Fibroblast of the conjunctiva (primary cell): ENCODE measurements at regions not wholly inside any gene's neighbourhood (a gene's known extent, or its start where the extent isn't known, plus 50 kb on each side); places are given as distances from the start of the nearest gene placed in this dataset.
"Not testable (repeated sequence)": the region's sequence is repeated elsewhere in the genome, so short reads cannot be mapped to it uniquely, and the experiment has no call there.

Experiments used
- DNase-seq: peaks from one replicate; pipeline ENCODE4 v3.0.0-alpha.2; 2010; ENCODE audit warnings: low read depth

DNA sequence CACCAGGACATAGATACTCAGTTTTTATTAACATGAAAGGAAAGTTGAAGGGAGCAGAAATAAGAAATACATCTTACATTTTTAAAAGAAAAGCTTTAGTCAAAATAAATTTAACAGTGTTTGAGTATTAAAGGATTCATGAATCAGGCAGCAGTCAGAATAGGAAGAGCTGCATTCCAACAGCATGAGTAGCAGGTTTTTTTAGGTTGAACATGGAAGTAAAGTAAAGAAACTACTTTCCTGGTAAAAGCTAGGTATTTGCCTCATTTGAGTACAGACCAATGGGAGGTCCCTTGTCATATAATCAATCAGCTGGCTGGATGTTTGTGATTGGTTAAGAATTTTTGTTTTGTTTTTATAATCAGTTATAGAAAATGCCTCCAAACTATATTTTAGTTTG is 645.9 kb upstream of the INTU start:
- DNase-seq: no peak

DNA sequence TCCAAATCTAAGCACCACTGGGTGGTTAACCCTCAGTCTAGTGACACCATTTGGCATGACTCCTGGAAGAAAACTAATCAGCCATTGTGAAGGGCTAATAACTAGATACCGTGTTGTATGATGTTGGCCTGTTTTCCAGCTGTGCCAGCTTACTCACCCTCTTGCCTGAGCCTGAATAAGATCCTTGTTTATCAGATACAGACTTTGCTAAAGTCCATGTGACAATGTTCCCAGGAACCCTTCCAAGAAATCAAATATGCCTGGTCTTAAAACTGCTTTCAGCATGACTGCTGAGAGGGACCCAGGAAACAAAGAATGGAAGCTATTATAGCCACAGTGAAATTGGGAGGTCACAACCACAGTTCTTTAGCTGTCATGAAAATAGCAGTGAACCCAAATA is 640.8 kb upstream of the INTU start:
- no peak for DNase-seq

DNA sequence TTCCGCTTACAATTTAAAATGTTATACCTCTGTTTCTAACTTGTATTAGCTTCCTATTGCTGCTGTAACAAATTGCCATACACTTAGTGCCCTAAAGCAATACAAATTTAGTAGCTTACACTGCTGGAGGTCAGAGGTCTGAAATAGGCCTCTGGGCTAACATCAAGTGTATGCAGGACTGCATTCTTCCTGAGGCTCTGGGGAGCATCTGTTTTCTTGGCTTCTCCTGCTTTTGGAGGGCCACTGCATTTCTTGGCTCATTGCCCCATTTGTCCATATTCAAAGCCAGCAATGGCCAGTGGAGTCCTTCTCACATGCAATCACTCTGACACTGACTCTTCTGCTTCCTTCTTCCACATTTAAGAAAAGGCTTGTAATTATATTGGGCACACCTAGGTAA is 639.8 kb upstream of the INTU start:
- no peak for DNase-seq

DNA sequence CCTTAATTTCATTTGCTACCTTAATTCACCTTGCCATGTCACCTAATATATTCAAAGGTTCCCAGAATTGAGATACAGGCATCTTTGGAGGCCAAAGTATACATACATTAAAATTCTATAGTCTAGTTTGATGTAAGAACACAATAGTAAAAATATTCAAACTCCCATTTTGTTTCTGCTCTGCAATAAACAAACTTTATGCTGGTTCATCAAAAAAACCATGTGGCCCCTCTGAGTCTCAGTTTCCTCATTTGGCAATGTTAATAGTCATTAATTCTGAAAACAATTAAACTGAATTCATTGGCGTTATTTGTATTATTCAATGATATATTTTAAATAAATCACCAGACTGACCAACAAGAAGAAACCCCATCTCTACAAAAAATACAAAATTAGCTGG is 639.4 kb upstream of the INTU start:
- DNase-seq: no peak

DNA sequence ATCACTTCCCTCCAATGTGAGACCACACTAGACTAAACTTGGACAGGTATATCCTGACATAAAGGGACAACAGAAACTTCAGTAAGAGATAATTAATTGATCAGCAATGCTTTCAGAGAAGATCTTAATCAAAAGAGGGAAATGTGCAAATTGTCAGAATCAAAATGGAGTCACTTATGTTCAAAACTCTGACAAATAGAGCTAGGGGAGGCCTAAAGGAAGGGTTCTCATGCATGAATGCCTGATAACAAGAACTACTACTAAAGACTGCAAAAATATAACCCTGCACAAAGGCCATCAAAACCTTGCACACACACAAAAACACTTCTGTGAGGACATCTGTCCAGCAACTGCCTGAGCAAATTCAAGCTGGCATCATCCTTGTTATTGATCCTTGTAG is 637.5 kb upstream of the INTU start:
- no peak for DNase-seq

DNA sequence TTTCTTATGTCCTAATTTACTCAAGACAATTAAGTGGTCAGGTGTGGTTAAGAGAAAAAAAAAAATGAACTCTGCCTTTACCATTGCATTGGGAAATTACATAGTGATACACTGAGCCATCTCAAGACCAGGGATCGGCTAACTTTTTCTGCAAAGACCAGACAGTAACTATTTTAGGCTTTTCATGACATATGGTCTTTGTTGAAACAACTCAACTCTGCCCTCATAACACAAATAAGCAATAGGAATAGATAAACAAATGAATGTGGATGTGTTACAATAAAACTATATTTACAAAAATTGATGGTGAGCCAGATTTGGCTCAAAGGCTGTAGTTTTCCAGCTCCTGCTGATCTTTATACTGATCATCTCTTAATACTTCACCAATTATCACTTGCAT is 632.6 kb upstream of the INTU start:
- no peak for DNase-seq

DNA sequence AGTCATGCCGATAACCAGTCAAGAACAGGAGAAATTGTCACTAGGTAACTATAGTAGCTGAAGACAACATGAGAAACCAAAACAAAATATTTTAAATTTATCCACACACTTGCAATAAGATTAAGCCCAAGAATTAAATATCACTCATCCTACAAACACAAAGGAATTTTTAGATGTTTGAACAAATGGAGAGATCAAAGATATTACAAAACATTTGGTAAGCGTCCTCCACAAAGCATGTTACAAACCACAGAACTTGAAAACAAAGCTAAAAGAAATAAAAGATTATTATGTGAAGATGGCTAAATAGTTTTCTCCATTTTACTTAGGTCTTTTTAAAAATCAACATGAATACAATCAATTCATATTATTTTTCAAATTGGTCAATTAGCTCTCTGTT is 631.9 kb upstream of the INTU start:
- no peak for DNase-seq

DNA sequence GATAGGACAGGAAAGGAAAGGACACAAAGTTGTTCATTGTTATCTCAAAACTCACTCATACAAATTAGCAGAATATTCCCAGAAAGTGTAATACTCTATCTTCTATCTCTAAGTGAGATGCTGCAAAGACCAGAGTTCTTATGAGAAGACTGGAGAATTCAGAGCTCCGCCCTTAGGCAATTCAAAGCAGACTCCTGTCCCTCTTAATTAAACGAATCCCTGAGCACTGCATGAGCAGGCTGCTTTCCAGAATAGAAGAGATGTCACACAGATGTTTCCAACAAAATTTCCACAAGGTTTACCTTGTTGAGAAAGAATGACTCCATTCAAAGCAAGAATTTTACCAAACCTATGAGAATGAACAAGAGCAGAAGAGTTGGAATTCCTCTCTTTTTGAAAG is 630.8 kb upstream of the INTU start:
- DNase-seq: no peak

DNA sequence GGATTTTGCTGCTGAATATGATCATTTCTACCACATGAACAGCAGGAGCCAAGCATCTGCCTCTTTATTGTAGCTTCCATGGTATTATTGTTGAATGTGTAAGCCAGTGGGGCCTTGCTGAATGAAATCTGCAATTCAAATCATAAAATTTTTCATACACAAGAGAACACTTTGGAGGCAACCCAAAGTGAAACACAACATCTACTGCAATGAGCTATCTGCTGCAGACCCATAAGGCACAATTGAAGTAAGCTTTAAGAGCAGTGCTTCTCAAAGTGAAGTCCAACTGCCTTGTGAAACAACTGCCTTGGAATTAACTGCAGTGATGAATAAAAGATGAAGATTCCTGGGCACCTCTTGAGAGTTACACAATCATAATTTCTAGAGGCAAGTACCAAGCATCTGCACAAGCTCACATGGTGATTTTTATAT is 626.3 kb upstream of the INTU start:
- peak; percentile 59 for DNase-seq

DNA sequence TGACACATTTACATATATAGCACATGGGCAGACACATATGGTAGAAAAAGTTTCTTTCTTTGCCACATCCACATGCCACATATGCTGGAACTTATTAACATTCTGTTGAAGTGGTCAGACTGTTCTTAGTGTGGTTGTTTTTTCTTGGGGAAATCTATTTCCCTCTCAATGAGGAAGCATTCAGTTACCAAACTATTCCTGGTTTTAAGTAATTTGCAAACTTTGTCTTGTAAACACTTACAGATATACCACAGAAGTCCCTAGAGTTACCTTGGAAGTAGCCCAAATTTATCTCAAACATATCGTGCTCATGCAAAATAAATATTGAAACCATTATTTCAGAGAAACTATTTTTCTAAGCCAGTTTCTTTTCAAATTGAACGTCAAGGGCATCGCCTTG is 625.5 kb upstream of the INTU start:
- DNase-seq: no peak

DNA sequence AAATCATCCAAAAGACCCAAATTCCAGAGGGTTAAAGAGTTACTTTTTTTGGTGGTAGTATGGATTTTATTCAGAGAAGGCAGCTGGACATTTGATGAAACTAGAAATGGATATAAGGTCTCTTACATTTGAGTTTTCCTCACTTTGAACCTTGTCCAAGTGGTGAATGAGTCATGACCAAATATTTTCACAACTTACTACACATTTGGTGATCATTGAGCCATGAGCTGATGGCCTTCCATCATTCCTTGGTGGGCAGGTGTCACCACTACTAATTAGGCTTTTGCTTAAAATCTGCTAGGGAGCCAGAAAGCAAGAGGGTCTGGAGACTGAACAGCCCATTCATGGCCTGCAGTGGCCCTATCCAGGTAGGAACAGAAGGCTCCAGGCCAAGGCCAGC is 620.2 kb upstream of the INTU start:
- DNase-seq: no peak

DNA sequence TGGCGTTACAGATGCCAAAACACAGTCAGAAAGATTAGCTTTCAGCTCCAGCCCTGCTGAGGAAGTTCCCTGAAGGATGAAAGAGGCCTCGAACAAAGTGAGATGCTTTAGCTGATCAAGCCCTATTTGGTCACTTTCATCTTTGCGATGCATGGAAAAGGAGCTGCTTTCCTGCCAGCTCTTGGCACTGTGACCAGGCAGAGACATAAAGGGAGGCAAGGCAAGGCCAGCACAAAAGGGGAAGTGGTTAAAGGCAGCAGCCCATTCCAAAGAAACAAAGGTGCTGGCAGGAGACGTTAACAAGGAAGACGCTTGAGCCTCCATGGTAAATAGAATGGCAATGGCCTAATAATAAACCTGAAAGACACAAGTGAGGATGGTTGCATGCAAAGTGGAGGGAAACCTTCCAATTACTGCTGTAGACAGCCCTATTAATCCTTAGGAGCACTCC is 617.1 kb upstream of the INTU start:
- DNase-seq: no peak

DNA sequence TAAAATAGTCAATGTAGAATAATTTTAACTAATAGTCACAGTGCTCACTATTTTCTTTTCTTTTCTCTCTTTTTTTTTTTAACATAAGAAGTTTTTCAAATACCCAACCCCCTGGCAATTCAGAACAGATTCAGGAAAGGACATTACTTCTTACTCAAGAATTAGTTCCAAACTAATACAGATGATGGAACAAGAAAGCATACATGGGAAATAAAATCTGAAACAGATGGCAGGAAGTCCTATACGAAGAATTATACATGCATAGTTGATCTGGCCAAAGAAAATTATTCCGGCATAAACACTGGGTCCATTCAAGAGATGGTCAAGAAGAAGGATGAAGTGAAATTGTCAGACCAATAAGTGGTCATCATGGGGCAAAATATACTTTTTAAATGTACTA is 614.4 kb upstream of the INTU start:
- no peak for DNase-seq

DNA sequence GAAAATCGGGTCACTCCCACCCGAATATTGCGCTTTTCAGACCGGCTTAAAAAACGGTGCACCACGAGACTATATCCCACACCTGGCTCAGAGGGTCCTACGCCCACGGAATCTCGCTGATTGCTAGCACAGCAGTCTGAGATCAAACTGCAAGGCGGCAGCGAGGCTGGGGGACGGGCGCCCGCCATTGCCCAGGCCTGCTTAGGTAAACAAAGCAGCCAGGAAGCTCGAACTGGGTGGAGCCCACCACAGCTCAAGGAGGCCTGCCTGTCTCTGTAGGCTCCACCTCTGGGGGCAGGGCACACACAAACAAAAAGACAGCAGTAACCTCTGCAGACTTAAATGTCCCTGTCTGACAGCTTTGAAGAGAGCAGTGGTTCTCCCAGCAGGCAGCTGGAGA is 611.9 kb upstream of the INTU start:
- DNase-seq: not testable (repeated sequence)

DNA sequence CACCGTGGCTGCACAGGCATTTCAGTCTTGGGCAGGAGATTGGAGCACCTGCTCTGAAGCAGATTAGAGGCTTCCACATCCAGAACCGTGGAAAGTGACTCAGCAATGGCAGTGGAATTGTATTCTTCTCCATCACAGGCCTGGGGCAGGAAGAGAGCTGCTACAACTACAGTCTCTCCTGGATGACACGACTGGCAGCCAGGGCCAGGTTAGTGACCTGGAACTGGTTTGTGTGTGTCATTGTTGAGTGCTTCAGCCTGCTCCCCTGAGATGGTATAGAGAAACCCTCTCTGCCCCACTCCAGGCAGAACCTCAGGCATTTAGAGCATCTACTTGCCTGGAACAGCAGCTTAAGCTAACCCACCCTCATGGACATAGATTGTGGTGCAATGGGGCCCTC is 596.5 kb upstream of the INTU start:
- DNase-seq: no peak

DNA sequence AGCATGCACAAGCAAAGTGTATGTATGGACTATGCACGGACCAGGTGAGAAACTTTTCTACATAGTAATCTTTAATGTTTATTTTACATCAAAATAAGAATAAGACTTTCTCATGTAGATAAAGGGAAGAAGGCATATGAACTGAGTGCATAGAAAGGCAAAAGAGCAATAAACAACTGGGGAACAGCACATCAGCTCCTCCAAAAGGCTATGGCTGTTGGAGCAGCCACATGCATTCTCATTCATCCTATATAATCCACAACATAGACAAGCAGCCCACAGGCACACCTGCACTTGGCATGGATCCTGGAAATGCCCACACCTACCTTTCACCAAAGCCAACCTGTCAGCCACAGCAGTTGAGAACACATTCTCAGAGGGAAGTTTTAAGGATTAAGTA is 586.9 kb upstream of the INTU start:
- DNase-seq: no peak

DNA sequence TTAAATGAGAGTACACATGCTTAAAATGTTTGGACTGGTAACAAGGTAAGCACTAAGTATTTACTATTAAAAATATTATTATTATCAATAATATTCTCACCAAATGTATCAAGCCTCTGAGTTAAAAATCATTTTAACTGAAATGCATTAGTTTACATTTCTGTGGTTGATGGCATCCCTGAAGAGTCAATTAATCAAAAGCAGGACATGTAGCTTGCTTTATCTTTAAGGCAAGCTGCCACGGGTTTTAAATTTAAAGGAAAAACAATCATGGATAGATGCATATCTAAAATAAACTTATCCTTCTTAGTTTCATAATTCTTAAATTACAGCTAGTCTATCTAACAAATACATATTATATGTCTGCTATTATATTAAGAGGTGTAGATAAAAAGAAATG is 584.8 kb upstream of the INTU start:
- DNase-seq: no peak

DNA sequence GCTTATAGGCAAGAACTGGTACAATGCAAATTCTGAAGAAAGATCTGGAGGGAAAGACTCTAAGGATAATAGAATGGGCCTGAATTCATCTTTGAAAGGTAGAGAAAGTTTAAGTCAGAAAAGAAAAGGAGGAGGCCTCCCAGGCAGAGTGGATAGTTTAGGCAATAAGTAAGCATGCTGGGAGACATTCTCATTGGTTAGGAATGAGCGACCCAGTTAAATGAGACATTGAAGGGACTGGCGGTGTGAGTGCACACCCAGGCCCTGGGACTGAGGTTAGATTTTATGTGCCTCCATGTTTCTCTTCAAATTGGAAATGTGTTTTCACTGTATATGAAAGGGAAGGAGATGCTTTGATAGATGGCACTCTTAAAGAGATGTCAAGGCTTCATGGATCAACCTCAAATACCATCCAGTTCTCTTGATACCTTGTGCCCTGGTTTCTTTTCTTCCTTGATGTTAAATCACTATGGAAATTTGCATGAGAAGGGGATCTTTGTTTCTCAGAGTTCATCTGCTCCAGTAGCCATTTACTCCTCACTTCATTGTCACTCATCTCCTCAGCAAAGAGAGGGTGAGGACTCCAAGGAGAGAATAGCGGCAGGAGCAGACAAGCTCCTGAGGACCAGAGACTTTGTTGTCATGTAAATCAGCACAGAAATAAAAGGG is 584.2 kb upstream of the INTU start:
- DNase-seq: no peak

DNA sequence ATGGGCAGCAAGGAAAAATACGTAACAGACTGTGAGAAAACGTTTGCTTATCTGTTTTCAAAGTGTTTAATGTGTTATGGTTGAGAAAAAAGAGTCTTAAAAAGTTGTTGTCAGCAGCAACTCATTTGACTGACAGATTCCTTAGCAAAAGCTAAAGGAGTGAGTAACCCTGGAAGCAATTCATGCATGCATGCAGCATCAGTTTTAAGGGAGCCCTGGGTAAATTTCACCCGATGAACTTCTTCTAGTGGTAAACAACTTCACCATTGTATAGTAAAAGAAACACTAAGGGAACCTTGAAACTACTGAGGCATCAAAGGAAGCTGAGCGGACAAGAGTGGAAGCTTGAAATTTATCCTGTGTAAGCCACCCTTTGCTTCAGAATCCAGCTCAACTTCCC is 583.2 kb upstream of the INTU start:
- DNase-seq: no peak

DNA sequence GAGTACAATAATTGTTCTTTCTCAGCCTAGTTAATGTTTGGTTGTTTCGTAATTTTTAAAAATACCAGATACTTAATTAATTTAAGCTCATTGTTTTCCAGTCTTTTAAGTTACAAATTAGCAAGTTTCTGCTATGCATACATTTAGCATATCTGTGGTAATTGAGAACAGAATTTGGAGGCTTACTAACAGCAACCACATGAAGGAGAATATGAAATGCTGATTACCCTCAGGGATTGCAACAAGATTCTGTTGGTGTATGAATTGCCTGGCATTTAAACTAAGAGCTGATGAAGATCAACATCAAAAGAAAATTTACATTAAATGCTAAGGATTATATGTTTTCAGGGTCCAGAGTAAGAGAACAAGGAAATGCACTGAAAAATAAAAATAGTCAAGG is 580.0 kb upstream of the INTU start:
- no peak for DNase-seq

DNA sequence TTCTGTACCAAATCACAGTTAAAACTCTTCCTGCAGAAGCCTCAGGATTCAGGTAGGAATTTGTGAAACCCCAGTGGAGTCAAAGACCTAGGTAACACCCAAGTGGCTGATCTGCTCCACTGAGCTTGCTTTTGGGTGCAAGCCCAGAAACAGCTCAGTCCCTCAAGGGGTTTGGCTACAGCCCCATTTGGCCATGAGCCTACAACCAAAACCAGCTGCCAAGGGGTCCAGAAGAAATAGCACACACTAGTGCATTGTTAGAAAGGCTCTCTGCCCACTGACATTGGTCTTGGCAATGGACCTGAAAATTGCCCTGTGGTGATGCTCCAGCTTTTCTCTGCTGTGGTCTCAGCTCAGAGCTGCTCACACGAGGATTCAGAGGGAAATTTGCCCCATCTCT is 577.4 kb upstream of the INTU start:
- DNase-seq: peak; percentile 64

DNA sequence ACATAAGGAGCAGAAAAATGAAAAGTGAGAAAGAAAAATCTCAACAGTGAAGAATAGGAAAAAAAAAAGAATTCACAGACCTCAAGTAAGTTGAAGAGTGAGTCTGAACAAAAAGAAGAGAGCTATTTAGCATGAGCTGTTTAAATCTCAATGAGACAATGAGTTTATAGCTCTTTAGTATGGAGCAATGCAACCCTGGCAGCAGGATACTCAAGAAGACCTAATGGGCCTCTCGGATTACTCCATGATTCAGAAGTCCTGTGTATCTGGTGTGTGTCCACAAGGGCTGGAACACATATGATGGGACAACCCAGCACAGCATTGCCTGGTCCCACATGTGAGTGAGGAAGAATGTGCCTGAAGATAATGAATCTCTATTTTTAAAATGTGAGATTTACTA is 563.1 kb upstream of the INTU start:
- DNase-seq: no peak

DNA sequence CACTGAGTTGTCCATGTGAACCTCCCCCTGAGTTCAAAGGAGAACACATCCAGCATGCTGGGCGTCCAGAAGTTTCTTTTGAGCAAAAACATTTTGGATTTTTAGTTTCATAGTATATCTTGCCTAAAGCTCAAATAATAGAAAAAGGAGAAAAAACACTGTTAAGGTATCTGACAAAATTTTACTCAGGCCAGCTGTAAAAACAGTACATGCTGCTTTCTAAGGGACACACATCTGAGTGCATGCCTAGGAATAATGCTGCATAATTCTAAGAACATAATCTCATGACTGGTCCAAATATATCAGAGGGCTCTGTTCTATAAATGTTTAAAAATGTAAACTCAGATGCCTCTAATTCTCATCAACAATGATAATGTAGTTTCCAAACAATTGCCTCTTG is 561.3 kb upstream of the INTU start:
- DNase-seq: no peak

DNA sequence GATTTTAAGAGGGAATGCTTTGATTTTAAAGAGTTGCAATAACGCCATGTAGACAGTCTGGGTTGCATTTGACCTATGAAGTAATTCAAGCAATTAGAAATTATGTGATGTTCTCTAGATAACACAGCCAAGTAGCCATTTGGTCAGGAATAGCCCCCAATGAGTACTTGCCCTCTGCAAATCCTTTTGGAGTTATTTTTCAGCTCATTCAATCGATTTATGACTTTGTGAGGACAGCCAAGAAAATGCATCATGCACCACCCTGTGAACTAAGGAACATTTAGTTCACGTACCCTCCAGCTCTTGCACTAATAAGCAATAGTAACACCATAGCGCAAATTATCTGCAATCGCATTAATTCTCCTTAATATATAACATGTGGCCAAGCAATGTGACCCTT is 552.6 kb upstream of the INTU start:
- no peak for DNase-seq

DNA sequence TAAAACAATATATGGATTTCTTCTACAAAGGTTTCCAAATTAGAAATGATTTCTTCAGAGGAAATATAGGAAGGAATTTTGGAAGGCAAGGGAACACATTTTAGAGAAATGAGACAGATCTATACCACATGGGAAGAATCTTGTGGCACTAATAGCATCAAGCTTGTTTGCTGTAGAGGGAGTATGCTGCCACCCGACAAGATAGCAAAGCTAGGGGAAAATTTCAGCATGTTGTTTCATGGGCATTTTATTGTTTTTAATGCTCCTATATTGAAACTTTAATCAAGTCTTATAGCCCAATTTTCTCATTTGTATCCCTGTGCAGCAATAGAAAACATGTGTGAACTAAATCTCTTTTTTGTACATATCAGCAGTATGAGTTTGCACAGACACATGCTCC is 551.7 kb upstream of the INTU start:
- DNase-seq: no peak
